Prostate gland (tissue), 2 donors: ENCODE measurements at regions not wholly inside any gene's neighbourhood (a gene's known extent, or its start where the extent isn't known, plus 50 kb on each side); places are given as distances from the start of the nearest gene placed in this dataset.
"Not testable (repeated sequence)": the region's sequence is repeated elsewhere in the genome, so short reads cannot be mapped to it uniquely, and the experiment has no call there.

Experiments used
- CTCF ChIP-seq, 4 experiments: fragments of 200-600 bp in 2 of 4; fragments of 450-650 bp in 2 of 4; sonication (generic) in 2 of 4; IDR thresholded peaks; 1 replicate in 3 of 4; 2 replicates in 1 of 4; pipeline ENCODE4 v1.5.1; 2016 to 2019; ENCODE audit warnings: antibody characterized with exemption in 4 of 4, mild to moderate bottlenecking in 2 of 4, moderate library complexity in 2 of 4
- POLR2A ChIP-seq: fragments of 450-650 bp; IDR thresholded peaks from one replicate; pipeline ENCODE4 v1.6.1; 2016; ENCODE audit warnings: antibody characterized with exemption, mild to moderate bottlenecking
- POLR2AphosphoS5 ChIP-seq: sonication (generic); formaldehyde crosslinking; IDR thresholded peaks from one replicate; pipeline ENCODE4 v1.6.1; 2017; ENCODE audit warnings: antibody characterized with exemption

- not testable (repeated sequence) for TF ChIP-seq CTCF (IDR thresholded peaks at IDR 0.05); POLR2AphosphoS5; POLR2A
Observed at GRCh38 chr13:22859411-22859810, 321.4 kb upstream of the SGCG start.
